NCI-H146 (cell line): ENCODE measurements at regions not wholly inside any gene's neighbourhood (a gene's known extent, or its start where the extent isn't known, plus 50 kb on each side); places are given as distances from the start of the nearest gene placed in this dataset.

Experiments
- DNase-seq: peaks from one replicate; lab custom pipeline; 2025; lab: John Stamatoyannopoulos, UW

GRCh38 chr14:76948976-76949375, 79.5 kb downstream of the IRF2BPL start:
- no peak for DNase-seq

- DNase-seq: no peak
These were observed 80.1 kb downstream of the IRF2BPL start for GRCh38 chr14:76948213-76948947.

DNA sequence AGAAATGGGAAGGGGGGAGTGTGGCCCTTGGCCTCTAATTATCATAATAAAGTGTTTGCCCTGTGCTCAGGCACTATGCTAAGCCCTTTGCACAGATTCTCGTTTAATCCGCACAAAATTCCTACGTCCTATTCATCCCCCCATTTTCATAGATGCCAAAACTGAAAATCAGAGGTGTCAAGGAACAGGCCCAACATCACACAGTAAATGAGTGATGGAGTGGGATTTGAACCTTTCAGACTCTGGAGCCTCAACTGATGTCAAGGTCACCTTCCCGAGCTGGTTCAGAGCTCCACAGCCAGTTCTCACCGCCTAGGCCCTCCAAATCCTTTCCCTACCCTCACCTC, 80.7 kb downstream of the IRF2BPL start:
- DNase-seq: no peak

GRCh38 chr14:76947078-76947837, 81.2 kb downstream of the IRF2BPL start:
- peak; percentile 94 for DNase-seq

GRCh38 chr14:76946753-76947077, 81.8 kb downstream of the IRF2BPL start:
- no peak for DNase-seq

DNA sequence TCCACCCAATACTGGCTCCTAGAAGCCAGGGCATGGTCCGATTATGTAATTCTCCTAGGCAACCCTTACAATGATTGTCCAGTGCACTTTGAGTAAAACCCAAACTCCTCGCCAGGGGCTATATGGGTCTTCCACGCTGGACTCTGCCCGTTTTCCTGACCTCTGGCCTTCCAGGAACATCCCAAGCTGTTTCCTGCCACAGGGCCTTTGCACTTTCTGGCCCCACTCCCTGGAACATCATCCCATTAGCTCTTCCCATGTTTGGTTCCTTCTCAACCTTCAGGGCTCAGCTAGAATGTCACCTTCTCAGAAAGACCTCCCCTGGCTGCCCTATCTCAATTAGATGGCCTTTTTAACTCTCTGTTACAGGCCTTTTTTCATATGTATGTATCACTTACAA, 85.4 kb downstream of the IRF2BPL start:
- DNase-seq: no peak

DNA sequence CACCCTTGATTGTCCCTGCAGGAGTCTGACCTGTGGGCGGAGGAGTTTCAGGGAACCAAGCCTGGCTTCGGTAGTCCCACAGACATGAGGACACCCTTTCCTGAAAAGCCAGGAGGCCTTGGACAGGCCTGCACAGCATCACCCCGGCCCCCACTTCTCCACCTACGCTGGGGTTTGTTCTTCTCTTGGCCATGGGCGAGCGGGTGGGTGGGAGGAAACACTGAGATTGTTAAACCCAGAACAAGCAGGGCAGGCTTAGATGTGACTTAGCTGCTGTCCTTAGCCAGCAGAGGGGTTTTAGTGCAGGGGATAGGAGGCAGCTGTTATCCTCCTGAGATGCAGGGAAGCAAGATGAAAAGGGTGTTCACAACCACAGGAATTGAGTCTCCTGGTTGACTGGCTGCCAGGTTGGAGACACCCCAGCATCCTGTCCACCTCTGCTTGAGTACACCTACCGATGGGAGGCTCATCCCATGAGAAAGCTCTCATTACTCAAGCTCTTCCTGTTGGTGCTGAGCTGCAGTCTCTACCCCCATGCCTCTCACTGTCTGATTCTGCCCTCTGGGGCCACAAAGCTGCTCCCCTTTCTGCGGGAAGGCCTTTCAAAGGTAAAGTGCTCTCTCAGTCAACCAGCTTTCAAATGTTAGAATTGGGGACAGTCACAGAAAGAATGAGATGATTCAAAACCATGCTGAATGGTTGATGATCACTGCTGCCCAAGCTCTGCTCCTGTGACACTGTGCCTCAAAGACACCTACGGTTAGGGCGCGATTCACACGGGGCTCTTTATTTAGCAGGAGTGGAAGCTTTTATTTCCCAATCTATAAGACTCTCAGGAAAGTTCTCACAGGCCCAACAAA, 86.3 kb downstream of the IRF2BPL start:
- no peak for DNase-seq

DNA sequence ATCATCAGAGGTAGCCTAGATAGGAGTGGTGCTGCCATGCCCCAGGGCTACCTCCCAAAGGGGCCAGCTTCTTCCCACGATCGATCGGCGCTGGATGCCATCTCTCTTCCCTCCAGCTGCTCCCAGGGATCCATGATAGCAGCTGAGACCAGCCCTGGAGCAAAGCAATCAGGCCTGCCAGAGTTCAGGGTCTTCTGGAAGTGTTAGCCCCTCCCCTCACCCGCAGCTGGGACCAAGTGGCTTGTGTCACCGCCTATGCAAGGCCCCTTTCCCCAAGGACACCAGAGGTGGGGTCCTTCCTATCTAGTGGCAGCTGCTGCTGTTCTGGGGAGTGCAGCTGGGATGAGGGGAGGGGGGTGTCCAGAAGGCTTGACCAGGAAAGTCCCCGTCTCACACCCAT, 87.0 kb downstream of the IRF2BPL start:
- DNase-seq: no peak

DNA sequence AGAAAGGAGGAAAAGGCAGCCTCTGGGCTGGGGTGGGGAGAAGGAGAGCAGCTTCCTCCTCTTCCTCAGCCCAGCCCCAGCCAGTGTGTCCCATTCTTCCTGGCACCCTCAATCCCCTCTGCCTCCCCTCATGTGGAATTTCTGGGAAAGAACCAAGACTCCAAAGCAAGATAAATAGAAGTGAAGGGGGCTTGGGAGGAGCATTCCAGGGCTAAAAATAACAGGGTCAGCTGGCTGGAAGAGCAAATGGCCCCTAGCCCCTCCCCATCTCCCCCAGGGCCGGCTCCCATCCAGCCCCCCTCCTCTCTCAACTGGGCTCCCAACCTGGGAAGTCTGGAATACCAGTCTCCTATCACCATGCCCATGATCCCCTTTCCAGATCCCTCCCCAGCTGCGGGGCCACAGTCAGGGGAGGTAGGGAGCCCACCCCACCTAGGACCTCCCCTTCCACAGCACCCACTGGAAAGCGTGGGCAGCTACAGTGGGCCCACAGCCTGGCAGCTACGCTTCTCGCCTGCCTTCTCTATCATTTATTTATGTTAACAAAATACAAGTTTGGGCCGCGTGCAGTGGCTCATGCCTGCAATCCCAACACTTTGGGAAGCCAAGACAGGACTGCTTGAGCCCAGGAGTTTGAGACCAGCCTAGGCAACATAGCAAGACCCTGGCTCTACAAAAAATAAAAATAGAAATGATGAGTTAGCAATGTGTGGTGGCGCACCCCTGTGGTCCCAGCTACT, 88.3 kb downstream of the IRF2BPL start:
- DNase-seq: no peak

GRCh38 chr14:76939015-76939742, 89.3 kb downstream of the IRF2BPL start:
- no peak for DNase-seq

GRCh38 chr14:76938092-76938500, 90.4 kb downstream of the IRF2BPL start:
- DNase-seq: no peak

DNA sequence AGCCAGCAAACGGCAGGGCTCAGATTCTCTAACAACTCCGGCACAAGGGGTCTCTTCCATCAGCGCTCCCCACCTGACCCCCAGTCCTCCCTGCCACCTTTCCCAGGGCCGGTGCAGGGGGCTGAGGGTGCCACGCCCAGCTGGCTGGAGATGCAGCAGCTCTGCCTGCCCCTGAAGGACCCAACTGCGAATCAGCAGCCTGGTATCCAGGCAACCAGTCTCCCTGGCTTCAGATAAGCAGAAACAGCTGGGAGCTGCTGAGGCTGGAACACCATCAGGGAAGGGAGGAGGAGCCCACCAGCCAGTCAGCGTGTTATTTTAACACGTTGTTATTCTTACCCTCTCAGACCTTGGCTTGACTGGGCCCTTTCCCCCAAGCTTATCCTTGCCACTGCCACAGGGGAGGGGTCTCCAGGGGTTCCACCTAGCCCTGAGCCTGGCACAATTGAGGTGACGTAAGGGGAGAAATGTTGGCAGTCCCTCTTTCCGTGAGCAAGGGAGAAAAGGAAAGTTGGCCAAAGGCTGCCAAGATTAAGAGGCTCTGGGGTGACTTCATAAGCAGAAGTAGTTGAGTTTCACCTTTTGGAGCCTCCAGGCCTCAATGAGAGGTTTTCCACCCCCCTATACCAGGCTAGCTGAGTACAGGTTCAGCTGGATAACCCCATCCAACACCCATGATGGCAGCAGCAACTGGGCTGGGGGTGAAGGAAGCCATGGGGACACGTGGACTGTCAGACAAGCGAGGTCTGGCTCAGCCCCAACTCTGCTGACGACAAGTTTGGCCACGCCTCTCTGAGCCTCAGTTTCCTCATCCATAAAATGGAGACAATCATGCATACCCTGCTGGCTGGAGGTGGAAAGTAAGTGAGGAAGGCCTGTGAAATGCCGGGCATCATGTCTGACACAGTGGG, 91.1 kb downstream of the IRF2BPL start:
- peak; percentile 75 for DNase-seq

GRCh38 chr14:76936483-76936882, 92.0 kb downstream of the IRF2BPL start:
- DNase-seq: no peak

- no peak for DNase-seq
These were observed 95.0 kb downstream of the IRF2BPL start for GRCh38 chr14:76933515-76933914.

GRCh38 chr14:76931631-76932402, 96.7 kb downstream of the IRF2BPL start:
- DNase-seq: no peak

DNA sequence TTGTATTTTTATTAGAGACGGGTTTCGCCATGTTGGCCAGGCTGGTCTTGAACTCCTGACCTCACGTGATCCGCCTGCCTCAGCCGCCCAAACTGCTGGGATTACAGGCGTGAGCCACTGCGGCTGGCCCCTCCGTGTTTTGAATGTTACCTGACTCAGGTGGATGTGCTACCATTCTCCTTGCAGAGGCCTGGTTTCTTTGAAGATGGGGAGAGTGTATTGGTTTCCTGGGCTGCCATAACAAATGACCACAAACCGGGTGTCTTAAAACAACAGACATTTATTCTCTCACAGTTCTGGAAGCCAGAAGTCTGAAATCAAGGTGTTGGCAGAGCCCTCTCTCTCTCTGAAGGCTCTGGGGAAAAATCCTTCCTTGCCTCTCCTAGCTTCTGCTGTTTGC, 98.0 kb downstream of the IRF2BPL start:
- DNase-seq: no peak

- no peak for DNase-seq
These were observed 98.6 kb downstream of the IRF2BPL start for GRCh38 chr14:76929927-76930326.

- no peak for DNase-seq
These were observed 100.4 kb downstream of the IRF2BPL start for GRCh38 chr14:76927971-76928700.
